ENCODE measurements at regions not wholly inside any gene's neighbourhood (a gene's known extent, or its start where the extent isn't known, plus 50 kb on each side); places are given as distances from the start of the nearest gene placed in this dataset.
"Not testable (repeated sequence)": the region's sequence is repeated elsewhere in the genome, so short reads cannot be mapped to it uniquely, and the experiment has no call there.

DNA sequence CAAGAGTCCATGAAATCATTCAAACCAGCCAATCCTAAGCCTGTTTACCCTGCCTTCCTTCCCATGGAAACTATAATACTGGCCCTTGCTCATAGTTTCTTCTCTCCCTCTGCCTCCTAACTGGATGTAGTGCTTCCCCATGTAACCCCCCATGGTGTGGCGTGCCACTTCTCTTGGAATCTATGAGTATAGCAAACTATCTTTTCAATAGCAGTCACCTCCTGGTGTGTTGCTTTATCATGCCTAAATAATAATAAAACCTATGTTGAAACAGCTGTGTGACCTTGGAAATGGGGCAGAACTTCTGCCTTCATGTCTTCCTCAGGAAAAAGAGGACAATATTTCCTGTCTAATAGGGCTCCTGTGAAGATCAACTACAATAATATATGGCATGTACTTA is 234.8 kb upstream of the EDNRA start:
- DNase-seq (ENCODE audit: low read depth), result no peak

DNA sequence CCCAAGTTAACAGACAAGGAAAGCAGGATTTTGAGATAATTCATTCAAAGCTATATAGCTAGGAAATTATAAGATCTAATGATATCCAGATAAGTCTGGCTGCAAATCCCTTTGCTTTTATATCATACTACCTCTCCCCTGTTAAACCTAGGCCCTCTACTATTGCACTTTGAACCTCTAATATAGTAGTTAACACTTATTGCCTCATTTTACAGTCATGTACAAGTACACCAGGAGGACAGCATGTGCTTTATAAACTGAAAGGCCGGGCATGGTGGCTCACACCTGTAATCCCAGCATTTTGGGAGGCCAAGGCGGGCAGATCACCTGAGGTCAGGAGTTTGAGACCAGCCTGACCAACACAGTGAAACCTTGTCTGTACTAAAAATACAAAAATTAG is 234.4 kb upstream of the EDNRA start:
- DNase-seq (ENCODE audit: low read depth), result not testable (repeated sequence)

DNA sequence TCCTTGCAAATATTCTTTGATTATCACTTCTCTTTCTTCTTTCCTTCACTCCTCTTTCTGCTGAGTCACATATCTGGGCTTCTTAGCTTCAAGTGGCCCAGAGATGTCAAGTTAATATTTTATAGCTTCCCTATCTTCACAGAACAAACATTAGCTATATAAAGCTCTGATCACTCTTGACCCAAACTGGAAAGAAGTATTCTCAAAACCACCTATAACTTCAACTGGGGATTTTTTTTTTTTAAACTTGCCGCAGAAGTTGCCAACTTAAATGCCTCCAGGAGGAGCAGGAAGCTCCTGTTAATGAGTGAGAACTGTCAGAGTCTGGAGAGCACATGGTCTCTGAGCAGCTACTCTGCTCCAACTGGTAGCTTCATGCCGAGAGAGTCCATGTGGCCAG is 233.3 kb upstream of the EDNRA start:
- no peak for DNase-seq (ENCODE audit: low read depth)

DNA sequence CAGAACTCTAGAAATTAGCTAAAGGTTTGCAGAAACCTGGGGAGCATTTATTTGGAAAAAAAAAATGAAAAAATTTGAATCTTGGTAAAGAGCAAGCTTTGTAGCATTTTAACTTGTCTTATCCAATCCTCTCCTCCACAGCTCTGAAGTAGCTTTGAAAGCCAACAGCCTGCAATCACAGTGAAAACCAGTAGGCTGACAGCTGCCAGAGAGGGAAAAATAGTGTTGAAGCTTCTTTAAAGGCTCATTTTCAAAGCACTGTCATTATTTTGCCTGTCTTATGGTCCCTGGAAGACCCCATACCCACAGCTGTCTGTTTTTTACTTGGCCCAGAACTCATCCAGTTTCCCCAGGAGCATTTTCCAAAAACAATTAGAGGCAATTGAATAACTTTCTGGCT is 230.8 kb upstream of the EDNRA start:
- no peak for DNase-seq (ENCODE audit: low read depth)

DNA sequence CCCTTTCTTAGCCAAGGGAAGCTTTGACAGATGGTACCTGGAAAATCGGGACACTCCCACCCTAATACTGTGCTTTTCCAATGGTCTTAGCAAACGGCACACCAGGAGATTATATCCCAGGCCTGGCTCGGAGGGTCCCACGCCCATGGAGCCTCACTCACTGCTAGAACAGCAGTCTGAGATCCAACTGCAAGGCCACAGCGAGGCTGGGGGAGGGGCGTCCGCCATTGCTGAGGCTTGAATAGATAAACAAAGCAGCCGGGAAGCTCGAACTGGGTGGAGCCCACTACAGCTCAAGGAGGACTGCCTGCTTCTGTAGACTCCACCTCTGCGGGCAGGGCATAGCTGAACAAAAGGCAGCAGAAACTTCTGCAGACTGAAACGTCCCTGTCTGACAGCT is 225.6 kb upstream of the EDNRA start:
- DNase-seq (ENCODE audit: low read depth), result not testable (repeated sequence)

DNA sequence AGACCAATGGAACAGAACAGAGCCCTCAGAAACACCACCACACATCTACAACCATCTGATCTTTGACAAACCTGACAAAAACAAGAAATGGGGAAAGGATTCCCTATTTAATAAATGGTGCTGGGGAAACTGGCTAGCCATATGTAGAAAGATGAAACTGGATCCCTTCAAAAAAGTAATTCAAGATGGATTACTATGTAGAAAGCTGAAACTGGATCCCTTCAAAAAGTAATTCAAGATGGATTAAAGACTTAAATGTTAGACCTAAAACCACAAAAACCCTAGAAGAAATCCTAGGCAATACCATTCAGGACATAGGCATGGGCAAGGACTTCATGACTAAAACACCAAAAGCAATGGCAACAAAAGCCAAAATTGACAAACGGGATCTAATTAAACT is 221.6 kb upstream of the EDNRA start:
- DNase-seq (ENCODE audit: low read depth), result not testable (repeated sequence)

DNA sequence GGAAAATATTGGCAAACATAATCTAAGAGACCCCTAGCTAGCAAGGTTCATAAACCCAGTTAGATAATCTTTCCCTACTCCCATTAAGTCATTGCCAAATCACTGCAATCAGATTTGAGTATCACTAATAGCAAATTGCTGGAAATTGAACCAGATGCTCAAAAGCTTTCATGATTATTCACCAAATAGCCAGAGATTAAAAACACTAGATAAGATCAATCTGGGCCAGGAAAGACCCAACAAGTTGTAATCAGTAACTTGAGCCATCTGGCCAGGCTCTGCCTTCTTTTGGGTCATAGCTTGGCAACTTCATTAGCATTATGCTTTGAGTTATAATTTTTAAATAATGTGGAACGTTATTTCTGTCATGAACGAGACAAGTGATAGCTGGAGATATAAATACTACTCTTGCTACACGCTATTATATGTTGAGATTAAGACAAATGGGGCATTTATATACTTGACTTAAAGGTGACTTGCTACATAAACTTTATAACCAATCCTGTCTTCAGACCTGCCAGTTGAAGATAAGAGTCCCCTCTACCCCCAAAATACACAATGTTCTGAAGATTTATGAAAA is 196.6 kb upstream of the EDNRA start:
- DNase-seq (ENCODE audit: low read depth), result no peak

DNA sequence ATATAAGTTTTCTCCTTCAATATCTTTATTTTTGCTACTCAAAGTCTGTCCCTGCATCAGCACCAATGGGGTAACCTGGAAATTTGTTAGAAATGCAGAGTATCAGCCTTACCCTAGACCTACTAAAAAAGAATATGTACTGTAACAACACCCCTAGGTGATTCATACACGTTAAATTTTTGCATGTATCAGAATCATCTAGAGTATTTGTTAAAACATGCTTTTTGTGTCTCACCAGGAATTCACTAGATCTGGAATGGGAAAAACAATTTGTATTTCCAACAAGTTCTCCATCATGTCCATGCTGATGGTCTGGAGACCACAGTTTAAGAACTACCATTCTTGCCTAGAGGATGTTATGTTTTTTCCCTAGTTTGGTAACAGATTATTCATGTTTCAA is 196.0 kb upstream of the EDNRA start:
- DNase-seq (ENCODE audit: low read depth), result no peak

DNA sequence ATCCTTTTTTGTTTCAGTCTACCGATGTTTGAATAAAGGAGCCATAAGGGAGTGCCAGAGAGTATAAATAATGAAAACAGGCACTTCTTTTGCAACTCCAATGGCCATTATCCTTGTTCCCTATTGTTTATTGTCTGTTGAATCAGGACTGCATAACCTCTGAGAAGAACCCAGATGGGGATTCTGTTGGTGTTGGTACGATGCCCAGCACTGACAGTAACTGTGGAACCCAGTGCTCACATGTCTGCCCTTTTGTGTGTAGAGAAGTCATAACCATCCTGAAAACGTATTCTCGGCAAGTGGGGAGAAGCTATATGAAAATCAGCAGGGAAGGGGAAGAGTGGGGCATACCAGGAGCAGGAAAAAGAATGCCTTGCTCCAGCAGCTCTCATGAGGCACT is 195.1 kb upstream of the EDNRA start:
- DNase-seq (ENCODE audit: low read depth), result no peak

DNA sequence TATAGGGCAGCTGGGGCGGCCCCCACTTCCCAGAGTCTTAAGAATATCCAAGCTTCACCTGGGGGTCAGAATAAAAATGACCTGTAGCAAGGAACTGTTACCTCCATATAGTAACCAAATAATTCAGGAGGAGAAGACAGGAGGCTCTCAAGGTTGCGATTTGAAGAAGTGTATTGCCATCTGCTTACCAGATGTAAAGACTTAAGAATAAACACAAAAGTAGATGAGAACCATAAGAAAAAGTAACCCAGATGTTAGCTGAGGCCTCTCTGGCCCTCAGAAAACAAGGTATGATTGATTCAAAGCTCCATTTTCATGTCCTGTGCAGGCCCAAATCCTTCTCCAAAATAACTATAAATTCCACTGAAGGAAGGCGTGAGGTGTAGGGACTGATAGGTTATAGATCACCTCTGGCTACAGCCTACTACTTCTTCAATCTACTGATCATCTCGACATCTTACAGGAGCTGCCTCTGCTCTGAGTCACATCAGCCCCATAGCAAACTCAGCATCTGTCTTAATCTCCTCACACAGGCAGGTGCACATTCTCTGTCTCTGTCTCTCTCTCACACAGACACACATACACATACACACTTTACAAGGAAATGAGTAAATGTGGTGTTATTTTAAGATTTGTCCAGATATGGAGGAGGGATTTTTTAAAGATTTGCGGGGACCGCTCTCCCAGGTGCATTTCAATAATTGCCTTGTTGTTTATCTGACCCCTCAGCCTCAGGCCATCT is 193.9 kb upstream of the EDNRA start:
- no peak for DNase-seq (ENCODE audit: low read depth)

DNA sequence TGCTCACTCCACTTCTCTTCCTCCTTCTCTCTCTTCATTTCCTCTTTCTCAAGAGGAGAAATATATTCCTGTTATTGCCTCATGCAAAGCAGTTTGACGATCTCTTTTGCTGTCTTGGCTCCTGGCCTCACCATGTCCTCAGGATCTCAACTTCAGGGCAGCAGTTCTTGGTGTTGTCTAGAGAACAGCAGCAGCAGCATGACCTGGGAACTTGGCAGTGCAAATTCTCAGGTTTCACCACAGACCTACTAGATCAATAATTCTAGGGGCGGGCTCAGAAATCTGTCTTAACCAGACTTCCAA is 193.4 kb upstream of the EDNRA start:
- no peak for DNase-seq (ENCODE audit: low read depth)

DNA sequence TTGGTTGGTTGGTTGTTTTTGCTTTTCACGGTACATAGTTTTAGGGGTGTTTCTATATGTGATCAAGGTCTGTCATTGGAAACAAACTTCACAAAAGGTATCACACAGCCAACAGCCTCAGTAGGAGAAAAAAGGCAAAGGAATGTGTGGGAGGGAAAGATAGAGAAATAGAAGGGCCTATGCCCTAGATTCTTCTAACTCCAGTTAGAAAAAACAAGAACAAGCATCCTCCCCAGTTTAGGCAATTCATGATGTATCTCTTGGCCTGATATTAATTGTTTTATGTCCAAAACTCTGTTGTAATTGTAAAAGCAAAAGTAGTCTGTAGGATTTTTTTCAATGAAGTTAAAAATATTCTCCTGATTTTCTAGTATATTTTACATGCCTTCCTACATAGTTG is 192.4 kb upstream of the EDNRA start:
- no peak for DNase-seq (ENCODE audit: low read depth)

DNA sequence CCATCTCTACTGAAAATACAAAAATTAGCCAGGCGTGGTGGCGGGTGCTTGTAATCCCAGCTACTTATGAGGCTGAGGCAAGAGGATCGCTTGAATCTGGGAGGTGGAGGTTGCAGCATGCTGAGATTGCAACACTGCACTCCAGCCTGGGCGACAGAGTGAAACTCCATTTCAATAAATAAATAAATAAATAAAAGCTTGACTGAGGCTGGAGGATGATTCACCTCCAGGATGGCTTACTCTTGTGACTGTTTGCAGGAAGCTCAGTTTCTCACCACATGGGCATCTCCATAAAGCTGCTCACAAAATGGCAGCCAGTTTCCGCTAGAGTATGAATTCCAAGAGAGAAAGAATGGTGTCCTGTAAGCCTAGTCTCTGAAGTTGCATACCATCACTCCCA is 191.7 kb upstream of the EDNRA start:
- DNase-seq (ENCODE audit: low read depth), result no peak

DNA sequence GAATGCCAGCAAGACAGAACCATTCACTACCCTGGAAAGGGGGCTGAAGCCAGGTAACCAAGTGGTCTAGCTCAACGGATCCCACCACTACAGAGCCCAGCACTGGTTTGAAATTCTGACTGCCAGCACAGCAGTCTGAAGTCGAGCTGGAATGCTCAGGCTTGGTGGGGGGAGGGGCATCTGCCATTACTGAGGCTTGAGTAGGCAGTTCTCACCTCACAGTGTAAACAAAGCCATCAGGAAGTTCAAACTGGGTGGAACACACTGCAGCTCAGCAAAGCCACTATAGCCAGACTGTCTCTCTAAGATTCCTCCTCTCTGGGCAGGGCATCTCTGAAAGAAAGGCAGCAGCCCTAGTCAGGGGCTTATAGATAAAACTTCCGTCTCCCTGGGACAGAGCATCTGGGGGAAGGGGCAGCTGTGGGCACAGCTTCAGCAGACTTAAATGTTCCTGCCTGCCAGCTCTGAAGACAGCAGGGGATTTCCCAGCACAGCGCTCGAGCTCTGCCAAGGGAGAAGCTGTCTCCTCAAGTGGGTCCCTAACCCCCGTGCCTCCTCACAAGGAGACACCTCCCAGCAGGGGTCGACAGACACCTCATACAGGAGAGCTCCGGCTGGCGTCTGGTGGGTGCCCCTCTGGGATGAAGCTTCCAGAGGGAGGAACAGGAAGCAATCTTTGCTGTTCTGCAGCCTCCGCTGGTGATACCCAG is 188.1 kb upstream of the EDNRA start:
- not testable (repeated sequence) for DNase-seq (ENCODE audit: low read depth)

DNA sequence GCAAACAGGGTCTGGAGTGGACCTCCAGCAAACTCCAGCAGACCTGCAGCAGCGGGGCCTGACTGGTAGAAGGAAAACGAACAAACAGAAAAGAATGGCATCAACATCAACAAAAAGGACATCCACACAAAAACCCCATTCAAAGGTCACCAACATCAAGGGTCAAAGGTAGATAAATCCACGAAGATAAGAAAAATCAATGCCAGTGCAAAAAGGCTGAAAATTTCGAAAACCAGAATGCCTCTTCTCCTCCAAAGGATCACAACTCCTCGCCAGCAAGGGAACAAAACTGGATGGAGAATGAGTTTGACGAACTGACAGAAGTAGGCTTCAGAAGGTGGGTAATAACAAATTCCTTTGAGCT is 187.6 kb upstream of the EDNRA start:
- not testable (repeated sequence) for DNase-seq (ENCODE audit: low read depth)

DNA sequence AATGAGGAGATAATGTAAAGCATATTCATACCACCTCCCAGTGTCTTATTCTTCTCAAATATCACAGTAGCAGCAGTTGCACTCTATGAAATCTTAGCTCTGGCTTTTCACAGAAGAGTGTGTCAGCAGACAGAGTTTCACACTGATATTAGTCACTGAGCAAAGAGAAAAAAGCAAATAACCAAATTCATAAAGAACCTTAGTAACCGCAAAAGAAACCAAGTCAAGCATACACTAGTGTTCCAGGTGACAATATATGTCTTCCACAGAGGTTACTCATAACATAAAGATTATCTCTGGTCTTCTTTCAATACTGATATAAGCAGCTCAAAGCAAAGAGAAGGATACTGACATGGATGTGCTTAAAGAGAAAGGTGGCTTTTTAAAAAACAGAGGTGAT is 181.7 kb upstream of the EDNRA start:
- no peak for DNase-seq (ENCODE audit: low read depth)

DNA sequence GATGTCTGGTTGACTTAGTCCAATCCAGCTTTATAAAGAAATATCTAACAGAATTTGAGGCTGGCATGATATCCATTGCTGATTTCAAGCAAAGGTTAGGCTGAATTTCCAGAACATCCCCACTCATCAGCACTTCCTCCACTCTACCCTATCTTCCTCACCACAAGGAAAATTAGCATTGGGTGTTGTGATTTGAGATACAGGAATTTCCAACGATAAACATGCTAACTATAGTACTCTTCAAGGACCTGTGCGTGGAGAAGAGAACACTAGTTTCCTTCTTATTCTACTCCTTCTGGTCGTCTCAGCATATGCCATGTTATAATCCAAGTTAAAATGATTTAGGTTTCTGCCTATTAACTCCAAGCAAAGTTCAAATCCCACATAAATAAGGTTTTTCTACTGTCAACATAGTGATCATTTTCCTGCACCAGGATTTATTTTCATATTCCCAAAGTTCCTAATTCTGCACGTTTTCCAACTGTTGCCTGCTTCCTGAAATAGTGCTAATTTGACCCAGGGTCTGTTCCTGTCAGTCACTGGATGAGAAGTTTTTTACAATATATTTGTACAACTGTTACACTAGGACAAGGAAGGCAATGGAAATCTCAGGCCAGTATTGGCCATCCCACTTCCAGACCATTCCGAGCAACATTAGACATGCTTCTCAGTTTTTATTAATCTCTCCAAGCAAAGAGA is 177.6 kb upstream of the EDNRA start:
- no peak for DNase-seq (ENCODE audit: low read depth)

DNA sequence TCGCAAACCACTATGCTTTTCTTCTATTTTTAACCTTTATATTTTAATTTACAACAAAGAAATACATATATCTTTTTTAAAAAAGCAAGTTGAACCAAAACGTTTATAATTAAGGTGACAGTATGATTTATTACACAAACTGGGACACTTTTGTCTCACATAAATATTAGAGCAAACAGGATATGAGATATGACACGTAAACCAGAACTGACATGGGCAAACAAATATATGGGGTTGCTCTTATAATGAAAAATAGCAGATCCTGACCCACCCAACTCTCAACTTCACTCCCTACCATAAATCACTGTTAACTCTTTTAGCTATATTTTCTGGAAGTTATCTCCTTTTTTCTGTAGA is 177.0 kb upstream of the EDNRA start:
- no peak for DNase-seq (ENCODE audit: low read depth)

DNA sequence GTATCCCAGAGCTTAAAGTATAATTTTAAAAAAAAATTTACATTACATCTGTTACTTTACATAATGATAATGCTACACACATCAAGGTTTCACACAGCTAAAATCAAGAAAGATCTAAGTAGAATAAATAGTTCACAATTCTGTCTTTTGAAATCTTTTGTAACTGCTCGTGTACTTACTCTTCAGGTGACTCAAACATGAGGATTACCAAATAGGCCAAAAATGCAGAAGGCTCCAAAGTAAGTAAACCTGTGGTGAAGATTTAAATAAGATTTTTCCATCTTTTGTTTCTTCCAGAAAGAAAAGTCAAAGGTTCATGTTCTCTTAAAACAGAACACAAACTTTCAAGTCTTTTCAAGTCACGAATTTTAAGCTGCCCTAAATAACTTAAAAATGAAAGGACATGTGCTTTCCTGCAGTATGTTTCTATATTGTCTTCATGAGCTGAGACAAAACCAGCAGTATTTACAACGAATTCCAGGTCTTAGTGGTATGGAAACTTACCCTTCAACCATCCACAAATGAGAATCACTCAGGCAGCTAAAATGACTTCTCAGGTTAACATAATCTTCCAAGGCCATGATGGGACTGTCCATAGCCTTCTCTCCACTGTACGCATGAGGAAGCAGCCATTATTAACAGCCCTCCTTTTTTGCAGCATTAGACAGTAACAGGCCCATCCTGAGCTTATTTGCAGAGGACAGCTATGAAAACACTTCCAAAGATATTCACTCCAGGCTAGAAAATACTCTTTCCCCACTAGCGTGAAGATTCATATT is 172.8 kb upstream of the EDNRA start:
- no peak for DNase-seq (ENCODE audit: low read depth)

DNA sequence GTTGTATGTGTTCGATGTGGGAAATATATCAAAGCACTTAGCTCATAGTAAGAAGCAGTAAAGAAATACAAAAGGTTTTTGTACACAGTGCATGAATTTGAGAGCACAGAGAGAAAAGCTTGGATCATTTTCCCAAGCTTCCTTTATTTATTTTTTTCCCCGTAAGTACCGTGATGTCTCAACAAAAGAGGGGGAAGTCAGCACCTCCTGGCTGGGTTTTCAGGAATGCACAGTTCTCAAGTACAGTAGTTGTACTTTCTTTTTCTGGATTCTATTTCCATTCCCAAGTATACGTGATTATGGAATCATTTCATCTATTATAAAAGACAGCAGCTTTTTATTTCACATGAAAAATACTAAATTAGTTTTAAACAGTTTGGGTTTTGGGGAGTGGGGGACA is 171.5 kb upstream of the EDNRA start:
- DNase-seq (ENCODE audit: low read depth), result no peak

DNA sequence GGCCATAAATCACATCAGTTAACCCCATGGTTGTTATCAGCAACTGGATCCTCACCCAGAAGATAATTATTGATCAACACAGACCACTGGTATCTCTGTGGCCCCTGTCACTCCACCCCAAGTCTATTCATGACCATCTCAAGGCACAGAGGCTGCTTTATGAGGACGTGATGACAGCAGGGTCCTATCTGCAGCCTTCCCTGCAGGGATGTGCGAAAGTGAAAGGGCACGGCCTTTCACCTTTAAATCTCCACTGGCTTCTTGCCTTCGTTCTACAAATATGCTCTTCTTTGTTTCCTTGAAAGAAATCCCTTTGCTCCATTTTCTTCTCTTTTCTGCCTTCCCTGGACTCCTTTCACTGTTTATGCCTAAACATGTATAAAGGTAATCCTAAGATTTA is 170.6 kb upstream of the EDNRA start:
- no peak for DNase-seq (ENCODE audit: low read depth)

DNA sequence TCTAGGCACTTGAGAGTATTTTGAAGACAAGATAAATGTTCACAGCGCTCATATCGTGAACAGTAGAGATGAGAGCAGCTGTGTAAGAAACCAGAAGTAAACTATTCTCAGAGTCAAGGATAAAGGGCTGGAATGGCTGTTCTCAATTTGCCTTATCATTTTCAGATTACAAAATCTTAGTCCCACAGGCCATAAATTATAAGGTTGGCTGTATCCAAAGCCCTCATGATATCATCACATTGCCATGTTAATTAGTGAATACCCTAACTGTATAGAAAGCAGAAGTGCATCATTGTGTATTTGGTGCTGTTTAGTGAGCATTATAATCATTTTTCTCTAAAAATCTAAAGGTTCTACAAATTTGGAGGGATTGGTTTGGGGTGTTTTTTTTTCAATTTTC is 168.9 kb upstream of the EDNRA start:
- DNase-seq (ENCODE audit: low read depth), result no peak
